GM19193 (cell line): ENCODE measurements at regions not wholly inside any gene's neighbourhood (a gene's known extent, or its start where the extent isn't known, plus 50 kb on each side); places are given as distances from the start of the nearest gene placed in this dataset.

Experiments
- POLR2A ChIP-seq: IDR thresholded peaks from 4 replicates; pipeline ENCODE4 v1.6.1; 2011; ENCODE audit not compliant: insufficient read depth, insufficient read length; ENCODE audit errors: extremely low read depth

DNA sequence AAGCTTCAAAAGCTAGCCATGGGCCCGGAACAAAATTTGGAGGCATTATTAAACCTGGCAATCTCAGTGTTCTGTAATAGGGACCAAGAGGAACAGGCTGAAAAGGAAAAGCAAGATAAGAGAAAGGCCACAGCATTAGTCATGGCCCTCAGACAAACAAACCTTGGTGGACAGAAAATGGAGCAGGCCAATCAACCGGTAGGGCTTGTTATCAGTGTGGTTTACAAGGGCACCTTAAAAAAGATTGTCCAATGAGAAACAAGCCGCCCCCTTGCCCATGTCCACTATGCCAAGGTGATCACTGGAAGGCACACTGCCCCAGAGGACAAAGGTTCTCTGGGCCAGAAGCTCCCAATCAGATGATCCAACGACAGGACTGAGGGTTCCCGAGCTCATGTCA lies 653.9 kb upstream of the TMEM132C start:
- TF ChIP-seq POLR2A, result no peak

DNA sequence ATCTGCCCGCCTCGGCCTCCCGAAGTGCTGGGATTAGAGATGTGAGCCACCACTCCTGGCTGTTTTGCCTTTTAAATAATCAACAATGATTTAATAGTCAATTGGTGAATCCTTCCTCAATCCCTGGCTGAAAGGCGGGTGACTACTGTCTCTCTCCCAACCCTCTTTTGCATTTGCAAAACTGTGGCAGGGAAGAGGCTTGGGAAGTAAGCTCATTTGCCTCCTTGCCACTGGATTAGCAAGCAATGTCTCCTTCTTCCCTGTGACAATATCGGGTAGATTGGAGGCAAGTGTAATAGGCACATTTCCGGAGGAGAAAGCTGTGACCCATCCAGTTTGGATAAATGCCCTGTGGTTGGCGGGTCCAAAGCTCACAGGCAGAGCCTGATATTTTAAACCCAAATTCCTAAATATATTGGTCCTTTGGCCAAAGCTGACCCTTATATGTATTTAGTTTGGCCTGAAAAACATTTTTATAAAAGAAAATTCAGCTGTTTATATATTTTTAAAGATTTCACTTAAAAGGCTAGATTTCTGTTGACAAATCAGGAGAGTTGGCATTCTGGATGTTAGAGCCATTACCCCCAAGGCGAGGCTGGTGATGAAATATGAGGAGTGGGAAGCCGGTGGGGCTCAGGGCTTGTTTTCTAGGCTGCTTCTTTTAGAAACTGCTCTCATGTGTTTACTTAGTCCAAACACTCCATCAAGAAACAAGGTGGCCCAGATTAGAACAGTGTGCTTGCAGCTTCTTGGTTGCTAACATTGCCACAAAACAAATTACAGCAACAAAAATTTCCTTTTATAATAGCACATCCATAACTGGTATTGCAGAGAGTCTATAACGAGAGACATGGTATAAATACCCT lies 646.9 kb upstream of the TMEM132C start:
- TF ChIP-seq POLR2A, result no peak

DNA sequence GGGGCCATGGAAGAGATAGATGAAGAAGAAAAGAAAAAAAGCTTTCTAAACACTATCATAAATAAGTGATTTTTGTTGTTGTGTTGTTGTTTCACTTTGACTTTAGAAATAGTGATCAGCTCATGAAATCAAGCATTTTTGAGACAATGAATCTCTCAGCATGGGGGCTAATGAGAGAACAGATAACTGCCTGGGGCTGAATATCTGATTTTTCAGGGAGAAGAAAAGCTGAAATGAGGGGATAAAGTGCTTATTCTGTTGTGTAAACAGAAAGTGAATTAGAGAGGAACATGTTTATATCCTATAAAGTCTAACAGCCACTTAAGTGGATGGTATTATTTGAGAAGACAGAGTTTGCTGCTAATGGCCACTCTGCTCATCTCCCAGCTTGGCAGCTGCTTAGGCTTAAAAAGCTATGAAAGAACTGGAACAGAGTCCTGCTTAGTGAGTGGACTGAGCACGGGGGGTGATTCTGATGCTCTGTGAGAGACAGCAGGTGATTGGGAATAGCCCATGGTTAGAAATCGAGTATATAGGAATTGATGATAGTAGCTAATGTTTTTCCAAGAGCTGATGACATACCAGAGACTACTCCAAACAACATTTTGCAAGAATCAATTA lies 646.1 kb upstream of the TMEM132C start:
- no peak for TF ChIP-seq POLR2A

DNA sequence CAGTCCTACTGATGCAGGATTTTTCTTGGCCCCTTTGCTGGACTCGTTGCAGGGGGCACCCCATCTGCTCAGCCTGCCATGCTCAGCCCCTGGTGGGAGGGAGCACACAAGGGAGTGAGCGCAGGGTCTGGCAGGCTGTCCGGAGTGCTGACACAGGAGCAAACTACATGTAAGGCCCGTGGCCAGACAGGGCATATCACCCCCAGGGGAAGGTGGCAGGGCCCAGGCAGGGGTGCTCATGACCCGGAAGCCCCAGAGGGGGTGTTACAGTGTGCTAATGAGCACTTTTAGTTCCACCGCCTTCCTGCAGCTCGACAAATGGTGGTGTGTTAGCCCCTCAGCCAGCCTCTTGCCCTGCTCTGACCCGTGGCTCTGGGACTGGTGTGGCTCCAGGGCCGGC lies 645.6 kb upstream of the TMEM132C start:
- no peak for TF ChIP-seq POLR2A

DNA sequence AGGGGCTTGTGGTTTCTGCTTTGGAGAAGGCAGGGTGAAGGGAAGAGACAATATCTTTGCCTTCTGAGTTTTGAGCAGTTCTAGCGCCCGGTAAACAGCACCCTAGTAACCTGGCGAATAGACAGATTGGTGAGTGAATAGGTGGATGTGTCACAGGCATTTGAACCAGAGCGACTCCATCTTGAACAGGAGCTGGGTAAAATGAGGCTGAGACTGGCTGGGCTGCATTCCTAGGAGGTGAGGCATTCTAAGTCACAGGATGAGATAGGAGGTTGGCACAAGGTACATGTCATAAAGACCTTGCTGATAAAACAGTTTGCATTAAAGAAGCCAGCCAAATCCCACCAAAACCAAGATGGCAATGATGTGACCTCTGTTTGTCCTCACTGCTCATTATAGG lies 643.6 kb upstream of the TMEM132C start:
- no peak for TF ChIP-seq POLR2A

DNA sequence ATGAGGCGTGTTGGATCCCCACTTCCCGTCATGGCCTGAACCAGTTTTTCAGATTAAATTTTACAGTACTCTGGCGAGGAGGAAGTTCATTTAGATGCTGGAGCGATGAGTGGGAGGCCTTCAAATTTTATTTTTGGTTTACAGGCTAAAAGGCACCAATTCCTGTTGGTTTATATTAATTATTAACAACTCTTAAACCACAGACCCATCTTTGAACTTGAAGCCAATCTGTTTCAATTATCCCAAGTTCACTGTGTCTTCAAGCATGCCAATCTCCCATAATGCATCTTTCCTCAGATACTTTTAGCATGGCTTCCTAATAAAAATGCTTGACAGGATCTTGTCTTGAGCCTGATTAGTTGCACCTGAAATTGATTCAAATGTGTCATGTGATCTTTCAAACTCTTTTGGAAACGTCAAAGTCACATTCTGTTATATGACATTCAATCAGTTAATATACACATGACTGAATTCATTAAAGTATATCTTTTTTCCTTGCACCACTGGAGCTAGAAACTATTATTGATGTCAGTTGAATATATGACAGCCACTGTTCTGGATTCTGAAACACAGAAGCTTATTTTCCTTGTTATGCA lies 641.7 kb upstream of the TMEM132C start:
- TF ChIP-seq POLR2A, result no peak

DNA sequence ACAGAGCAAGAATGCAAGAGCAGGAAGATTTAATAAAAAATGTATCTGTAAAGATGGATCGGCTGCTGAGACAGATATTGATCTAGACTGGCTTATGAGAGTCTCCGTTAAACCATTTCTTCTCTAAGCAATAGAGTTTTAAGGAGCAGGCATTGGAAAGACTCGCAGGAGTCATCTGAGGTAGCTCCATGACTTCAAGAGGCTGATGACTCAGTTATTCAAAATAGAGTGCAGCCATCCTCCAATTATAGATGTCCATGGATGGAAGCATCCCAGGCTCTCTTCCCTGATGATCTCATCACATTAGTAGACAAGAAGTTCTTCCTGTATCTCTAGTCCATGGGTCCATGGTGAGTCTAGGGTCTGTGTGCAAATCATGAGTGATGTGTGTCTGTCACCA lies 638.3 kb upstream of the TMEM132C start:
- TF ChIP-seq POLR2A, result no peak

DNA sequence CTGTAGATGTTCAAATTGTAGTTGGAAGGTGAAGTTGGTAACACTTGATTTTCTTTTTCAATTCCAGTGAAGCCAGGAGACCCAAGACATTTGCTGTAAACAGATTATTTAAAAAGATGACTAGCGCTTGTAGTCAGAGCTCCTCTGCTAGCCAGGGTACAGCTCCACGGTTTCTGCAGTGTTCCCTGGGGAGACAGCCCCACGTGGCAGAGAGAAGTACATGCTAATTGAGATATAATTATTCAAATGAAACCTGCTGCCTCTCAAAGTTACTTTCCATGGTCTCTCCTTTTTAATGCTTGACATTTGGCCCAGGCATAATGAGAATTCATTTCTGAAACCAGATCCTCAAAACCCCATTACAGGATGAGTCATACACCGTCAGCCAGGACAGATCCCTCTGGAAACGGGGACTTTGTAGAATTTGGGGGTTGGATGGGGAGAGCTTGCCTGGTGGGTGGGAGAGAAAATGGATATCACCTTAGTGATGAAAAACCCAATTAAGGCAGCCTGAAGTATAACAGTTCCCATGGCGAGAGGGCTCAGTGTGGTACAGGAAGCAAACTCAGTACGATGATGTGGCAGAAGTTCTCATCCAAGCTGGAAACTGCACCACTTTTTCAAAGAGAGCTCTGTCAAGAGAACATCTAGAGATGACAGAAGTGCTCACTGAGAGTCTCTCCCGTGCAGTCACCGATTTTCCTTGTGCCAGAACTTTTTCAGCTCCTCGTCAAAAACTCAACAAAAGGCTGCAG lies 637.7 kb upstream of the TMEM132C start:
- no peak for TF ChIP-seq POLR2A

DNA sequence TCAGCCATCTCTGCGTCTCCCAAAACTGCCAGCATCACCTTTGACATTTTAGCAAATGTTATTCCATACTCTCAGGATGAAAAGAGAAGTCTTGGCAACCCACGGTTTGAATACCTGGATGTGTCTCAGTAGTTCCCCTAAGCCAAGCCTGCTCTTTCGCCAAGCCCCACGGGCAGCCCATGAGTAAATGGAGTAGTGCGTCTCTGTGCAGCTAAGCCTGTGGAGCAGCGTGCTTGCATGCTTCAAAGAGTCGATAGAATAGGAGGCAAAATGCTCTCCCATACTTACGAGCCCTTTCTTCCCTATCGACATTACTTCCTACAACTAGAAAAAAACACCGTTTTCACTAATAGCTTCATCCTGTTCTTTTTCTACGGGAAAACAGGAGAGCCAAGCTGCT lies 634.5 kb upstream of the TMEM132C start:
- no peak for TF ChIP-seq POLR2A

DNA sequence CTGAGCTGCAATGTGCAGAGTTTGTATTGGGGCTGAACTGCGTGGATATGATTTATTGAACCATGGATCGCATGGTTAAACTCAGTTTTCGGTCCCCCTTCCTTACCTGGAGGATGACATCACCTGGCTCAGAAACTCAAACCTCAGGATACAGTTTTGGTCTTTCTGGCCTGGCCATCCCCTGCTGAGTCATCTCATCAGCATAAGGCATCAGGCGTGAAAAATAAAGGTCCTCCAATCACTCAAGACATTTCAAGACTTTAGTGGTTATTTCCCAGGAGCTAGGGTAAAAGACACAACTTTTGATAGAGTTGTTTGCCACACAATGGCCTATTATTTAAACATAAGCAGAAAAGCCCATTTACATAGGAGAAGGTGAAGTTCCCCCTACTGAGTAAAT lies 631.1 kb upstream of the TMEM132C start:
- TF ChIP-seq POLR2A, result no peak

DNA sequence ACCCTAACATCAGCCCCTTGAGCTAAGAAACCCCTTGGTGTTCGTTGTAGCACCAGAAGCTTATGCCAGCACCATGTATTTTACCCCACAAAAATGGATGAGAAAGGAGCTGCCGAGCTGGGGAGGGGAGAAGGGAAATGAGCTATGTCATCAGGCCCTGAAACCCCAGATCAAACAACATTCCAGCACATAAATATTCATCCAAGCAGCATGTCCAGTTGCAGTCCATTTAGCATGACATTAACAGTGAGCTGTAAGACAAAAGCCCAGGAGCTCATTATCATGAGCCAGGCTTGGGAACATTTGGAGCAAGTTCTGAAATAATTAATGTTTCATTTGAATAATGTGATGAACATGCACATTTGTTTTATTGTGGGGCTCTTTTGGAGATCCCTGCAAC lies 630.1 kb upstream of the TMEM132C start:
- TF ChIP-seq POLR2A, result no peak

DNA sequence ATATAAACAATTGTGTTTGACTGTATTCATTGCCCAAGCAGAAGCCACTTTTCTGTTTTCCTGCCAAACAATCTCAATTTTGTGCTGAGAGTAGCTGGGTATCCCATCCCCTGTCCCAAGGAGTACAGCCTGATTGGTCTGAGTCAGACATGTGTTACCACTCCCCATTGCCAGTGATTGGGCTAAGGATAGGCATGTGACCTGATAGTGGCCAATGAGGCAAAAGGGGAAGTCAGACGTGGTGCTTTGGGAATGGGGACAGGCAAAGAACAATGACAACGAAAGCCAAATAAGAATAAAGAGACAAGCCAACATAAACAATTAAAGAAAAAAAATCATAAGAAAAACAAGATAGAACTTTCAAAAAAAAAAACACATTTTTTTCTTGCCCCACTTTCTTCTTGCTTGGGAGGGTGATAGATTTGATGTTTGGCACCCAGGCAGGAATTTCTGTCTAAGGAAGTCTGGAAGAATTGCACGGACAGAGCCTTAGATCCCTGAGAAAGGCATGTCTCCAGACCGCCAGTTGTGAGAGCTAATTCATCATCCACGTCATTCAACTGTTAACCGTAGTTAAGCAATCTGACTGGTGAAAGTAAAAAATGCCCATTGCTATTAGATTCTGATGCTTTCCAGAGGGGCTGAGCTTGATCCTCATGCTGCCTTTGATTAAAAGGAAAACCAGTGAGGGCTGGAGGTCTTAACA lies 626.6 kb upstream of the TMEM132C start:
- no peak for TF ChIP-seq POLR2A

DNA sequence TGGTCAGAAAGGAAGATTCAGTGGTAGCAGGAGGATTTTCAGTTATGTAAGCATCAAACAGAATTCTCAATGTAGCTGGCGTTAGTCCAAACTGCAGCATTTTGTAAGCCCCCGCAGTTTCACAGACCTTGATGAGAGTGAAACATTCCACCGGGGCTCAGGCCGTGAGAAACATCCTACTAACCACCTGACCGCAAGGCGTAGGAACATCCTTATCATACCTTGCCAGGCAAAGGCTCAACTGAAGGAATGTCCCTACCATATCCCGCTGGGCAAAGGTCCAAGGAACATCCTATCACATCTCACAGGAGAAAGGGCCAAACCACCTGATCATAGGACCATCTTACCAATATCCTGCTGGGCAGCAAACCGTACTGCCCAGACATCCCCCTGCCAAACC lies 624.8 kb upstream of the TMEM132C start:
- TF ChIP-seq POLR2A, result no peak

DNA sequence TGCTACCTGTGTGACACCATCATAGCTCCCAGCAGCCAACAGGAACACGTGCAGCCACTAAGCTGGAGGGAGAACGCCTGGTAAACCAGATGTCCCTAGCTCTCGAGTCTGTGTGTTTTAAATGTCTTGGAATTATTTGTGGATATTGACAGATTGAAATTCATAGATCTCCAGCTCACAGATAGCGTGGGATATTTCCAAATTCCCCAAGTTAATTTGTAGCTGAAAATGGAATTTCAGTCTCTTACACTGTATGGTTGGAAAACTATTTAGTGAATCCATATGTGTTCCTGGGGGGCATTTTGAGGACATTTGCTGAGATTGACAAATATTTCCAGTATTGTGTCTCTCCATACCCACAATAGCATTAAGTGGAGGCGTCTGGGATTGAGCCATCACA lies 618.6 kb upstream of the TMEM132C start:
- TF ChIP-seq POLR2A, result no peak

DNA sequence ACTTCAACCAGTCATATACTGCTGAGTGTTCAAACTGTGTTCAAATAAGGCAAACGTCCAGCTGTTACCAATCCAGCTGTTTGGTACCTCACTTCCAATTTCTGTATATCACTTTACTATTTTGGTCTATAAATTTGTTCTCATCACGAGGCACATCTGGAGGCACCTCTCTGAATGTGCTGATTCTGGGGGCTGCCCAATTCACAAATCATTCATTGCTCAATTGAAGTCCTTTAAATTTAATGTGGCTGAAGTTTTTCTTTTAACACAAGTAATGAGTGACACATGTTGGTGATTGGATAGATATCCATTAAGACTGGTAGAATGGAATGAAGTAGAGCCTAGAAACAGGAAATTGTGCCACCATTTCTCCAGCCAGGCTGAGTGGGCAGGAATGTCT lies 617.0 kb upstream of the TMEM132C start:
- no peak for TF ChIP-seq POLR2A

DNA sequence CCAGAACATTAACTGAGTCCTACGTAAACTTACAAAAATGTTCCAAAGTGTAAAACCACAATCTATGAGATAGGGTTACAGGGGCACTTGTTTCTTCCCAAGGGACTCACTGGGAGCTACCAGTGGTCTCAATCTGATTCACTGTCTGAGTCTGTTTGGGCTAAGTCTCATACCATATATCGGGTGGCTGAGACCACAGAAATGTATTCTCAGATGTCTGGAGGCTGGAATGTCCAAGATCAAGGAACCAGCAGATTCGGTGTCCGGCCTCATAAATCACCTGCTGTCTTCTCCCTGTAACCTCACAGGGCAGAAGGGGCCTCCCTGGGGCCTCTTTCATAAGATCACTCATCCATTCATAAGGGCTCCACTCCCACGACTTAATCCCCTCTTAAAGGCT lies 616.3 kb upstream of the TMEM132C start:
- TF ChIP-seq POLR2A, result no peak

DNA sequence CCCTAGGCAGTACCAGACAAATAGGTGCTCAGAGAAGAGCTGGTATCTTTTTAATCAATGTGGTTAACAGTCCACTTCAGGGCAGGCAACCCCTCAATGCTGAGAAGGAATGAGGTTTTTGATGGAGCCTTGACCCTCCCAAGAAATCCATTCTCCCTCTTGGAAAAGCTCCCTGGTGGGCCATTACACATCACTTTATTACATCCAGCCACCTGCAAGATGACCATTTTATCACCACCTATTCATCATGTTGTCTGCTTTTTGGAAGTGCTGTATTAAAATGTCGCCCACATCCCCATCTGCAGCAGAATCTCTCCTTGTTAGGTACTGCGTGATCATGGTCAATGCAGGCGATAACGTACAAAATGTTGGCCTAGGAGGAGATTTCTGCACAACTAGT lies 614.7 kb upstream of the TMEM132C start:
- no peak for TF ChIP-seq POLR2A
